ENCODE measurements at regions not wholly inside any gene's neighbourhood (a gene's known extent, or its start where the extent isn't known, plus 50 kb on each side); places are given as distances from the start of the nearest gene placed in this dataset.

DNA sequence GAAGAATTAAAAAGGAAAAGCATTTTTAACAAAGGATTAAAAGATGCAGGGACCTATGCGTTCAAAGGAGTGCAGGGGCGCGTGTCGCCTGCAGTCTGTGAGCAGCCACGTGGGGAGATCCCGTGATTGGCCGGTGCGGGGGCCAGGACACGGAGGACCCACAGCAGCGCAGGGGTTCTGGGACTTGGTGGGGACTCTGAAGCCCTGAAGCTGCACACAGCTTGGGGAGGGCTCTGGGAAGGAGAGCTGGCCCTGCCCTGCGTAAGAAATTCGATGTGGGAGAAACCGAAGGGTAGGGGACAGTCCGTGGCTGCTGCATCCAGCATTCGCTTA lies 268.1 kb downstream of the KLF6 start:
- ChIA-PET CTCF (no interaction called here), POLR2A (ENCODE audit: unreplicated experiment) (no interaction called here)
- no peaks in the 10 kb centered on the region for H3K9me1 ChIP-seq (ENCODE audit: insufficient read depth, low read length)
- intact Hi-C loops (cut with micrococcal nuclease), result no loop called here
- dilution Hi-C loops (cut with HindIII; ENCODE audit: low sequenced_read_pairs, unreplicated experiment), result no loop called here
- no peak overlapping the region for H3K9ac ChIP-seq (ENCODE audit: low read depth, low read length)
- H4K91ac ChIP-seq (ENCODE audit: insufficient read depth, low read depth, low read length), result no peak overlapping the region
- no peaks in the 10 kb centered on the region for H3K4me1 ChIP-seq (ENCODE audit: control insufficient read depth, insufficient read depth, low read length)
- H3K23ac ChIP-seq (ENCODE audit: low read depth, low read length), result no peak overlapping the region
- no peaks in the 10 kb centered on the region for H3K36me3 ChIP-seq (ENCODE audit: control insufficient read depth, insufficient read depth, low read length)
- no peak overlapping the region for H2AFZ ChIP-seq (replicated peaks; ENCODE audit: low read length, poor library complexity)
- TF ChIP-seq CHD1 (IDR thresholded peaks at IDR 0.05; ENCODE audit: low read depth, low read length) (no peak), BHLHE40 (IDR thresholded peaks at IDR 0.05; ENCODE audit: low read depth, low read length) (no peak), NFE2L2 (IDR thresholded peaks at IDR 0.05; ENCODE audit: low read depth, low read length) (no peak), MAZ (IDR thresholded peaks at IDR 0.05; ENCODE audit: borderline replicate concordance, low read depth, low read length) (no peak), RCOR1 (IDR thresholded peaks at IDR 0.05; ENCODE audit: insufficient replicate concordance, low read length) (no peak), RFX5 (IDR thresholded peaks at IDR 0.05; ENCODE audit: low read depth, low read length) (no peak), RAD21 (IDR thresholded peaks at IDR 0.05; ENCODE audit: low read length) (no peak), MXI1 (IDR thresholded peaks at IDR 0.05; ENCODE audit: borderline replicate concordance, low read depth, low read length) (no peak)
- TF ChIP-seq, protein P1, sequence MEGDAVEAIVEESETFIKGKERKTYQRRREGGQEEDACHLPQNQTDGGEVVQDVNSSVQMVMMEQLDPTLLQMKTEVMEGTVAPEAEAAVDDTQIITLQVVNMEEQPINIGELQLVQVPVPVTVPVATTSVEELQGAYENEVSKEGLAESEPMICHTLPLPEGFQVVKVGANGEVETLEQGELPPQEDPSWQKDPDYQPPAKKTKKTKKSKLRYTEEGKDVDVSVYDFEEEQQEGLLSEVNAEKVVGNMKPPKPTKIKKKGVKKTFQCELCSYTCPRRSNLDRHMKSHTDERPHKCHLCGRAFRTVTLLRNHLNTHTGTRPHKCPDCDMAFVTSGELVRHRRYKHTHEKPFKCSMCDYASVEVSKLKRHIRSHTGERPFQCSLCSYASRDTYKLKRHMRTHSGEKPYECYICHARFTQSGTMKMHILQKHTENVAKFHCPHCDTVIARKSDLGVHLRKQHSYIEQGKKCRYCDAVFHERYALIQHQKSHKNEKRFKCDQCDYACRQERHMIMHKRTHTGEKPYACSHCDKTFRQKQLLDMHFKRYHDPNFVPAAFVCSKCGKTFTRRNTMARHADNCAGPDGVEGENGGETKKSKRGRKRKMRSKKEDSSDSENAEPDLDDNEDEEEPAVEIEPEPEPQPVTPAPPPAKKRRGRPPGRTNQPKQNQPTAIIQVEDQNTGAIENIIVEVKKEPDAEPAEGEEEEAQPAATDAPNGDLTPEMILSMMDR (conservative IDR thresholded peaks at IDR 0.05; ENCODE audit: low read depth, low read length), result no peak
- TF ChIP-seq, protein P2, sequence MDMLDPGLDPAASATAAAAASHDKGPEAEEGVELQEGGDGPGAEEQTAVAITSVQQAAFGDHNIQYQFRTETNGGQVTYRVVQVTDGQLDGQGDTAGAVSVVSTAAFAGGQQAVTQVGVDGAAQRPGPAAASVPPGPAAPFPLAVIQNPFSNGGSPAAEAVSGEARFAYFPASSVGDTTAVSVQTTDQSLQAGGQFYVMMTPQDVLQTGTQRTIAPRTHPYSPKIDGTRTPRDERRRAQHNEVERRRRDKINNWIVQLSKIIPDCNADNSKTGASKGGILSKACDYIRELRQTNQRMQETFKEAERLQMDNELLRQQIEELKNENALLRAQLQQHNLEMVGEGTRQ (IDR thresholded peaks at IDR 0.05; ENCODE audit: low read depth, low read length), result no peak
- TF ChIP-seq, protein P3, sequence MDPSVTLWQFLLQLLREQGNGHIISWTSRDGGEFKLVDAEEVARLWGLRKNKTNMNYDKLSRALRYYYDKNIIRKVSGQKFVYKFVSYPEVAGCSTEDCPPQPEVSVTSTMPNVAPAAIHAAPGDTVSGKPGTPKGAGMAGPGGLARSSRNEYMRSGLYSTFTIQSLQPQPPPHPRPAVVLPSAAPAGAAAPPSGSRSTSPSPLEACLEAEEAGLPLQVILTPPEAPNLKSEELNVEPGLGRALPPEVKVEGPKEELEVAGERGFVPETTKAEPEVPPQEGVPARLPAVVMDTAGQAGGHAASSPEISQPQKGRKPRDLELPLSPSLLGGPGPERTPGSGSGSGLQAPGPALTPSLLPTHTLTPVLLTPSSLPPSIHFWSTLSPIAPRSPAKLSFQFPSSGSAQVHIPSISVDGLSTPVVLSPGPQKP (IDR thresholded peaks at IDR 0.05; ENCODE audit: borderline replicate concordance, low read depth, low read length), result no peak
- no peaks in the 10 kb centered on the region for H3K79me1 ChIP-seq (ENCODE audit: low read depth in 1 of 2, low read length in 2 of 2)
- WGBS, 2 experiments (ENCODE audit: extremely low coverage in 2 of 2, insufficient read length in 1 of 2), result 93% methylated on average over 5 of the region's 15 CpGs; no CpG with 5 or more reads in 1 of the 2 experiments
- H2BK120ac ChIP-seq (ENCODE audit: low read depth, low read length), result no peak overlapping the region
- no peak overlapping the region for H4K8ac ChIP-seq (ENCODE audit: low read depth in 2 of 2, low read length in 2 of 2)
- no peak overlapping the region for H3K4ac ChIP-seq (ENCODE audit: low read depth, low read length)
- no peak overlapping the region for H2AK9ac ChIP-seq (replicated peaks; ENCODE audit: low read depth, low read length, poor library complexity)
- H3K18ac ChIP-seq (ENCODE audit: low read depth, low read length), result no peak overlapping the region
- H2AK5ac ChIP-seq (ENCODE audit: low read depth, low read length), result no peak overlapping the region
- H3K4me2 ChIP-seq (ENCODE audit: low read depth, low read length), result no peak overlapping the region
- no peak overlapping the region for H3K27ac ChIP-seq (ENCODE audit: insufficient read depth, low read length)
- no peak overlapping the region for H4K5ac ChIP-seq (ENCODE audit: low read depth, low read length)
- no peak overlapping the region for H2BK5ac ChIP-seq (ENCODE audit: low read depth, low read length, poor library complexity, severe bottlenecking)
- H3K56ac ChIP-seq (ENCODE audit: extremely low read depth, insufficient read depth, low read length), result no peak overlapping the region
- no peak overlapping the region for H2BK15ac ChIP-seq (ENCODE audit: low read depth, low read length)
- H3K9me3 ChIP-seq (ENCODE audit: control insufficient read depth, insufficient read depth, low read length), result no peaks in the 10 kb centered on the region
- in situ Hi-C loops (cut with MboI; ENCODE audit: low sequenced_read_pairs), result no loop called here
- no peak for DNase-seq
- BruUV-seq (replicated peaks), result no TSS peak
- H3K4me3 ChIP-seq (ENCODE audit: insufficient read depth, low read depth, low read length), result no peak overlapping the region
- no peak overlapping the region for H3K14ac ChIP-seq (replicated peaks; ENCODE audit: low read depth, low read length)
- no peak overlapping the region for H2BK20ac ChIP-seq (ENCODE audit: low read depth, low read length)
- ATAC-seq (ENCODE audit: low read depth), result no peak
- no peaks in the 10 kb centered on the region for H4K20me1 ChIP-seq (ENCODE audit: insufficient read depth, low read length)
- H3K27me3 ChIP-seq (ENCODE audit: control insufficient read depth, insufficient read depth, low read length), result no peaks in the 10 kb centered on the region; the same call in 1 of the 2 replicates
